ENCODE measurements at regions not wholly inside any gene's neighbourhood (a gene's known extent, or its start where the extent isn't known, plus 50 kb on each side); places are given as distances from the start of the nearest gene placed in this dataset.

DNA sequence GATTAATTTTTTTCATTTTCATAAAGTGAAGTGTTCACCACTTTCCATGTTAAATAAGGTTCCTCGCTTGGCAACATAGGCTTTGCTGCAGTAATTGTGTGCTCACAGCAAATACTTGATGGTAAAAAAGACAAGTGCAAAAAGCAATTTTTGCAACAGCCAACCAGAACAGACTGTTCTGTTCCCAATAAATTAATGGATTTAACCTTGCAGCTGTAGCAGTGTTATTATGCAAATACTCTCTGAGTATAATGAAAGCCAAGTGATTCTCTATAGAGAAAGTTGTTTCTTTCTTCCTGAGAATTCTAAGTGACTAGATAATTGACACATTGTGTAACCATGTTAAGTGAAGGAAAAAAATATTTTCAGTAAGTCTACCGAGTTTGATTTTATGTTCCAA is 183.7 kb upstream of the NAALADL2 start:
- DNase-seq: no peak

GRCh38 chr3:174681784-174682183 is 177.3 kb upstream of the NAALADL2 start:
- no peak for DNase-seq

- no peak for DNase-seq
Observed at GRCh38 chr3:174685796-174686195, 173.3 kb upstream of the NAALADL2 start.

GRCh38 chr3:174697310-174697709 is 161.8 kb upstream of the NAALADL2 start:
- no peak for DNase-seq

DNA sequence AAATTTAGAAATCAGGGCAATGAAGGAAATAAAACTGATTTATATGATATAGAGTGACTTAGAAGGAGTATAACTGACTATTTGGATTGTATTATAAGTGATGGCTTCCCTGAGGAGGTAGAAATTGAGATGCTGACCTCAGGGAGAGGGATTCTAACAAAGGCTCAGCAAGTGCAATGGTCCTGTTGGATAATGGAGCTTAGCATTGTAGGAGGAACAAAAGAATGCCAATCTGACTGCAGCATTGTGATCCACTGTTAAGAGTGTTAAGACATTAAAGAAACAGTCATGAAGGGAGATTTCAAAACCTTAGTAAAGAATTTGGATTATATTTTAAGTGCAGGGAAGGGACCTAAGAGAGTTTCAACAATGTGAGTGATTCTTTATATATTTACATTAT is 158.4 kb upstream of the NAALADL2 start:
- DNase-seq: no peak

- no peak for DNase-seq
Observed at GRCh38 chr3:174710612-174711011, 148.5 kb upstream of the NAALADL2 start.

GRCh38 chr3:174715386-174715785 is 143.7 kb upstream of the NAALADL2 start:
- DNase-seq: no peak

- no peak for DNase-seq
Observed at GRCh38 chr3:174716956-174717505, 142.1 kb upstream of the NAALADL2 start.

DNA sequence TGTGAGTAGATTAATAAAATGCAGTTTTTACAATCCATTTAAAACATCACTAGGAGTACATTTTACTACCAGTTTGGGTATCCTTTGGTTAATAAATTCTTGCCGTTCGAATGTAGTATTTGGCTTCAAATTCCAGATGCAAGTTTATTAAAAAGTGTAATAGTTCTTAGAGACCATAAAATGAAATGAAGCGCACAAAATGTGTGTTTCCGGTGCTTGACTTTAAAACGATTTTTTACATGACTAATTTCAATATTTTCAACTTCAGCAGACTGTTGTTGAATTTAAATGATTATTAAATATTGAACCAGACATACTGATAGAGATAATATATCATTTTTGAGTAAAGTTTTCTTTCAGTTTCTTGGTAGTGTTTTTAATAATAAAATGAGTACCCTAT is 138.4 kb upstream of the NAALADL2 start:
- no peak for DNase-seq

GRCh38 chr3:174725303-174725702 is 133.8 kb upstream of the NAALADL2 start:
- no peak for DNase-seq

GRCh38 chr3:174737966-174738365 is 121.2 kb upstream of the NAALADL2 start:
- DNase-seq: no peak

DNA sequence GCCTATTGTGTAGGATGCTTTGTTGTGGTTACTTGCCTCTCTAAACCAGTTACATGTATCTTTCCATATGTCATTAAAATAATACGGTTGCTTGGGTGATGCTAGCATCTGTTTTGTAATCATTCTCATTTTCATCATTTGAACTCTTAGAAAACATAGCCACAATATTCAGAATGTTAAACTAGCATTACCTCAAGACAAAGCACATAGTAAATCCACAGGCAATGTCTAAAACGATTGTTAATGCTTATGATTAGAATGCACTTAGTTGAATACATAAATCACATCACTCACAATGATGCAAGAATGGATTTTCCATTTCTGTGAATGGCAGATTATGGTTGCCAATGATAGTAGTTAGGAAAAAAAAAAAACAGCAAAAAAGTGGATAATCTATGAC is 110.0 kb upstream of the NAALADL2 start:
- no peak for DNase-seq

DNA sequence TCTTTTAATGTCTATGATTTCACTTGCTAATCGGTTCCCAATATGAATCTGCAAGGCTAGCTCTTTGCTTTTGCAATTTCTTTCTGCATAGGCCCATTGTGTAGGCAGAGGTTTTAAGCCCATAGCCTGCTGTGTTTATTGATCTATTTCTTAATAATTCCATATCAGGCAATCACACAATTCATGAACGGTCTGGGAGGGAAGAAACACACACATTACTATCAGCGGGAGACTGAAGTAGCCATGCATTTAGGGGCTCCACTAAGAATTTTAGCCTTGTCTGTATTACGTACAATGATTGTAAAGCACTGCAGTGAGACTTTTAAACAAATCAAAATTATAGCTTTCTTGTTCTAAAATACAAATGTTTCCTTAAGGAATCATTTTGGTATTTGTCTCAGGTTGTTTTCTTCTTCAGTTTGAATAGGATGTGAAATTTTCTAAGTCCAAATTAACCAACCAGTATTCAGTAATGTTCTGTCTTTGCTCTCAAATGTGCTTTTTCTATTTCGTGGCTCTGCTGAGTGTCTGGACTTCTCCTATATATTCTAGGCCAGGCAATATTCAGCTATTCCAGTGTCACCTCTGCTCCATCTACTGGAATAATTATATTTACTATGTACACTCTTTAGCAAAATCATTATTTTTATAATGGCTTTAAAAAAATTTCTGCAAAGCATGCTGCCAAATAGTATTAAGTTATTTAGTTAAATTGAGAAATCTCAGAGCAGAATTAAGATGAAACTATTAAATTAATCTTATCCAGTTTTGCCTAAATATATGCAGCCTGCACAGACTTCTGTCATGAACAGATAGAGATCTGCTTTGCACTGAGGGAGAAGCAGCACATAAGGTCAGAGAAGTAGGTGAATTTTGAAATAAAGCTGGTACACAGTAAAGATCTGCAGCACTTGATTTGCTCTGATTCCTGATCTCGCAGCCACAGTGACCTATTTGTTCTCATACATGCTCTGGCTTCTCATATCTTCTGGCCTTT is 103.0 kb upstream of the NAALADL2 start:
- no peak for DNase-seq

DNA sequence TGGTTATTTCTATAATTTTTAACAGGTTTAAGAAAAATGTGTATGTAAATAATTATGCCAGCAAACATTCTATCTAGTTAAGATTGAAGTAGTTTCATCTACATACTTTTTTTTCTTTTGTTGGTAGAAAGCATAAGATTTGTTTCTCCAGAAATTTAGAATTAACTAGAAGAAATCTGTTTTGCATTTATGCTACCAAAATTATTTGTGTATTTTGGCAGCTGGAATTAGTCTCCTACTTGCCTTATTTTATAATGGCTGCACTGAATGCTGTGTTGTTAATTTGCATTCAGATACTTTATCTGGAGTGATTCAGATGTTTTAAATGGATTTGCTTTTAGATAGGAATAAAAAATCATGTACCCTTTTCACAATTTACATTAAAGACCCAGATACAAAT is 100.2 kb upstream of the NAALADL2 start:
- DNase-seq: no peak

GRCh38 chr3:174767406-174767805 is 91.7 kb upstream of the NAALADL2 start:
- DNase-seq: no peak

DNA sequence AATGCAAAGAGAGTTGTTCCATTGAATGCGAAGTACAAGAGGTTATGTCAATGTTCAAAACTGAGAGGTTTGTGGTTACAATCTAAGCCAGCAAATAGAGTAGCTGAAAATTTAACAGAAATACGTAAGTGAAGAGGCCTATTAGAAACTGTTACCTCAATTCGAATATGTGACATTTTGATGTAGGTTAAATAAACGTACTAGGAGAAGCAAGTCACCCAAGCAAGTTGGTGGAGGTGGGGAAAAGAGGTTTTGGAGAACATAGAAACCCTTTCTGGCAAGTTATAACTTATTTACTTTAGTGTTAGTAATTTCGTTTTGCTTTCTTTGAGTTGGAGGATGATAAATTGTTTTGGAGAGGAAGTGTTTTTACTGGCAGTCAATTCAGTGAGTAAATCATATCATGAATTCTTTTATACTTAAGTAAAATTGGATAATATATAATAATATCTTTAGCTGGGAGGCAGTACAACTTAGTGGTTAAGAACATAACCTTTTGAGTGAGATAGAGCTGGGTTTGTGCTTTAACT is 91.2 kb upstream of the NAALADL2 start:
- DNase-seq: no peak

DNA sequence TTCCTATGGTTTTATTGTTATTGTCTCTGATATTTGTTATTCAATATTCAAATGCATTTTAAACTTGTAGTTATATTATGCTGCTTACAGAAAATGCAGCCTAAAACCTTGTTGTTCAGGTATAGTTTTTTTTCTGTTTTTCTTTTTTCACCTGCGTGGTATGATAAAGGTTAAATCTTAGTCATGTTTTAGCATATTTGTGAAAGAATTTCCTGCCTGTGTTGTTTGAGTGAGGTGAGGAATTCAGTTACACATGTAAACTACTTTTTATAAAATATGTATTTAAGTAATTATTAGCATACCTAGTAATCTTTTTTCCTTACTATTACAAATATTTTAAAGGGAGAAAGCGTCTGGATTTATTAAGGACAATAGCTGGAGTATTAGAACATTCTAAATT is 90.0 kb upstream of the NAALADL2 start:
- no peak for DNase-seq

GRCh38 chr3:174775603-174776002 is 83.5 kb upstream of the NAALADL2 start:
- no peak for DNase-seq

DNA sequence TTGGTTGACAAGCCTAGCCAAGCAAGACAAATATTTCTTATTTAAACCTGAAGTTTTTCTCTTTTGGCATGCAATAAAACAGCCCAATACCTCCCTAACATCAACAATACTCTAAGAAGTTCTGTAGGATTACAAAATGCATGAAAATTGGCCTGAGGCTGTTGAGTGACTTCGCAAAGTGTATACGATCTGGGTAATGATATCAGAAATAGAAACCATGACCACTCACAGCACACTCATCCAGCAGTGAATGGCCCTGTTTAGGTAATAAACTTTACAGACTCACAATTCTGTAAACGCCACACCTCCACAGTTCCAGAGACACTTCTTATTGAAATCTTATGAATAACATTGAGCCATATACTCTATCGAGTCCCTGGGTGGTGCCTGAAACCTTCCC is 83.0 kb upstream of the NAALADL2 start:
- DNase-seq: no peak

DNA sequence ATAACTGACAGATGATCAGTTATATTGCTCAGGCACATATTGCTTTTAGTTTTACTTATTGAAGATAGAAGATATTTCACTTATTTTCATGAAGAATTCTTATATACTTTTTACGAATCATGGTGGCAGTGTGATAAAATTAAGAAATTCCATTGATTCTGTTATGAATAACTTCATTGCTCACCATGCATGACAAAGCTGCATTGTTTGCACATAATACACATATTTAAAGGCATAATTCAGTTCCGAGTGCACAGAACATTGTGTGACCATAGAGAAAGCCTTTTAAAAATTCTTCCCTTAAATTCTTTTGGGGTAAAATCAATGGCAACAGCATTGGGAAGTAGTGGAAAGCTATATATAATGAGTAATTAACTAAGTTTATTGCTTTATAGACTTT is 82.5 kb upstream of the NAALADL2 start:
- no peak for DNase-seq

DNA sequence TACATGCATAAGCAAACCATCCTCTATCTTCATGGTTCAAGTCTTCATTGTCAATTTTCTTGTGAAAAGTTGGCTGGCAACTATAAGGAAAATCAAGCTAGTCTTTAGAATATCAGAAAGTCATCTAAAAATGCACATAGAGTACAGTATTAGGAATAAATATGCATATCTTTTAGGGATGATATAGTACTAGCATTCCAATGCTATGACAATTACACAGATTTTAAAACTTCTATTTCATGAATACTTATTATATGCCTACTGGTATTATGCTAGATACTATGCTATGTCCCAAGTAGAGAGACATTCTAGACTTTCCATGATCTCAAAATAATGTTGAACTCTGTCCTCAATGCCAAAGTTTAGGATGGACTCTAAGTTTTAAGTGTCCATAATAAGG is 81.3 kb upstream of the NAALADL2 start:
- no peak for DNase-seq

DNA sequence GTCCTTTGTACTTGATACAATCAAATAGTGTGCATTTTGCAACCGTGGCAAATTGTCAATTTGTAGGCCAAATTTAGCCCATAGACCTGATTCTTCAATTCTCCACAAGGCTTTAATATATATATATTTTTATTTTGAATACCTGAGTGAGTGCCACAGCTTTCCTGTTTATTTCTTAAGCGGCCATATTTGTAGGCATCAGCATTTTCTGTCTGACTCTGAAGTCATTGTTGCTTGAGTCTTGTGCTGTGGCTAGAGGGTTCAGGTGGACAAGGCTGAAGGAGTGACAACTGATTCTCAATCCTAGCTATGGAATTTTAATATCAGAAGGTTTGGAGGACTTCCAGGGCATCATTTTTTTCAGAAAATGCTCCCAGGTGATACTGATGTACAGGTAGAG is 75.6 kb upstream of the NAALADL2 start:
- no peak for DNase-seq

DNA sequence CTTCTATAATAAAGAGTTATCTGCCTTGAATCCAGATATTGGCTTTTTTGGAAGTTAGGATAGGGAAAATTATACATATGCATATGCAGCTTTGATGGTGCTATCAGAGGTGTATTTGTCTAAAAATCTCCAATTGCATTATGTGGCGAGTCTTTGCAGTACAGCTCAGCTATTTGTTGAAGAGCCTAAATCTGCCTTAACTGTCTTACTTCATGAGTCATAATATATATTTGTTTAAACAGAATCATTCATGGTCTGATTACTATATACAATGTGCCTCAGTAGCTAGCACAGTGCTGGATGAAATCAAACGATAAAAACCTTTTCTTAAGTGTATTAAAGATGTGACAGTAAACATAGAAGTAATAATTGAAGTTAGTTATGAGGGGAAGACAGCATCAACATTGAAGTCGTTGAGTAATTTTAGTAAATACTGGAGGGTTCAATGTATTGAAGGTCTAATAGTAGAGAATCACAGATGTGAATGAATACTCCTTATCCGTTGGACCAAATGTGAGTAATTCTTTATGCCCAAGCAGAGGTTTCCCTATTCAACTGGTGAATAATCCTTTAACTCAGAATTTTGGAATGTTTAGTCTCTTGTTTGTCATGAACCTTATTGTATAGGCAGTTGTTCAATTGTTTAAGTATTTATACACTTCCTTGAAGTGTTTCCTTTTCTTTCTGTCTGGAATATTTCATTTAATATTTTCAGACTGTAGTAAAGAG is 74.8 kb upstream of the NAALADL2 start:
- DNase-seq: no peak

- no peak for DNase-seq
Observed at GRCh38 chr3:174786825-174787224, 72.3 kb upstream of the NAALADL2 start.

Measured in stimulated activated CD4-positive, alpha-beta T cell treated with anti-CD3 and anti-CD28 coated beads, Interleukin-4, amount 100 ng/mL, for 24 hours (primary cell).